HG03565 (cell line): ENCODE measurements at regions not wholly inside any gene's neighbourhood (a gene's known extent, or its start where the extent isn't known, plus 50 kb on each side); places are given as distances from the start of the nearest gene placed in this dataset.
A peak's percentile ranks its signal among the peaks of the same experiment; 100 is the strongest.

Source experiments
- ATAC-seq: cut with Tn5 transposase; IDR thresholded peaks from one replicate; pipeline ENCODE4 v1.9.1; 2021; ENCODE audit warnings: mild to moderate bottlenecking, moderate library complexity; ENCODE audit not compliant: unreplicated experiment

DNA sequence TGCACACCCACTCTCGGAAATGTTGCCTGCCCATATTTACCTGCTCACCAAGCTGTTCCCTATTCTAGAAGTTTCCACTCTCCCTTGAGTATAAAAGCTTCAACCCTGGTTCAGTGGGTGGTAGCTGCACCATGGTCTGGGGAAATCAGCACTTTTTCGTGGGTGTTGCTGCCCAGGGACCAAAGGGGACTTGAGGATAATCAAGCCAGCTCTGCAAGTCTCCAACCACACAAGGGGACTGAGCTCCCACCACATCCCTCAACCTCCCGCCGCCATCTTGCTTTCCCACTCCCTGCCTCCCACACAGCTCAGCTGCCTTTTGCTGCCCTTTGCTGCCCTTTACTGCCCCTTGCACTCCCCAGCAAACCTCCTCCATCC is 210.0 kb downstream of the AUH start:
- ATAC-seq: no peak

DNA sequence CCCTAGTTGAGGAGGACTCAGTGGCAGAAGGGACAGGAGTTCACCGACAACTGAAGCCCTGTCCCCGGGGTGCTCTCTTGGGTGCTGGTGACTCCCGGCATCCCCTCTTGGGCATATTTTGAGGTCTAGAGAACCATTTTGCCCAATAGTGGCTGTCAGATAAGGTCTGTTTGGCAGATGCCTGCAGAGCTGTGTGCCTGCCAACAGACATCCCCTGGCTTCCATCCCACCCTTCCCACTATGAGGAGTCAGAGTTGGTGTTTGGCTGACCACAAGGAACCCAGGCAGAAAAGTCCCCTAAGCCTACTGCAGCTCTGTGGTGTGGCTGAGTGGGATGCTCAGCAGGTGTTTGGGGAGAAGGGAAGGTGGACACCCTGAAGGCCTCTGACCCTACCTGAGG is 207.0 kb downstream of the AUH start:
- ATAC-seq: no peak

DNA sequence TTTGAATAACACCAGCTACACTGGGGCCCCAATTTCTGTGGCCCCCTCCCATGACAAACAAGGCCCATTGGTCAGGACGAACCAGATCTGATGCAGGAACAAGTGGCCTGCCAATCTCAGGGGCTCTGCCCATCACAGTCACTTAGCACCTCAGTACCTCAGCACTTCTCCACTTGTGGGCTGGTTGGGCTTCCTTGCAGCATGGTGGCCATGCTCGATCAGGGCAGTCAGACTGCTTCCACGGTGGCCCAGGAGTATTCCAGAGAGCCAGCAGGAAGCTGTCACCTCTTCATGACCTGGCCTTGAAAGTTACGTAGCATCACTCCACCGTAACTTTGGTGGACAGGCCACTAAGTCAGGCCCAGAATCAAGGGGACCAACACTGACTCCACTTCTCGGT is 206.5 kb downstream of the AUH start:
- no peak for ATAC-seq

DNA sequence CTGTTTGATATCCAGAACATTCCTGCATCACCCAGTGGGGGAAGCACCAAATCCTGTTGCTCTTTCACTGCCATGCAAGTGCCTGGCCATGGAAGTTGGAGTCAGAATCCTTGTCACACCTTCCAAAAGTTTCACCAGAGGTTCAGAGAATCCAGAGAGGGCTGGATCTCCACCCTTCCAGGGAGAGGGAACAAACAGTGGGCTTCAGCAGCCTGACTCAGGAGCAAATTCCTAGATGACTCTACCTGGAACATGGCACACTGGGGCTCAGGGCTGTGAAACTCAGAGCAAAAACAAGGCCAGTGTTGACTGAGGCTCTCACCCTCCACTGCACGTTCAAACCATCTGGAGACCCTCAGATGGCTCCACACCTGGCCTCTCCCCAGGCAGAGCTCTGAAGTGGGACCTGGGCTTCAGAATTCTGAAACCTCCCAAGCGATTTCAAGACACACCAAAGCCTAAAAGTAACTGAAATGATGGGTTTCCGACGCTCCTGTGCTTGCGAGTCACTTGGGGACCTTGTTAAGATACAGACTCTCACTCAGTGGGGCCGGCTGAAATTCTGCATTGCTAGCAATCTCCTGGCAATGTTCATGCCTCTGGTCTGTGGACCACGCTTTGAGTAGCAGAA is 205.9 kb downstream of the AUH start:
- ATAC-seq: no peak

DNA sequence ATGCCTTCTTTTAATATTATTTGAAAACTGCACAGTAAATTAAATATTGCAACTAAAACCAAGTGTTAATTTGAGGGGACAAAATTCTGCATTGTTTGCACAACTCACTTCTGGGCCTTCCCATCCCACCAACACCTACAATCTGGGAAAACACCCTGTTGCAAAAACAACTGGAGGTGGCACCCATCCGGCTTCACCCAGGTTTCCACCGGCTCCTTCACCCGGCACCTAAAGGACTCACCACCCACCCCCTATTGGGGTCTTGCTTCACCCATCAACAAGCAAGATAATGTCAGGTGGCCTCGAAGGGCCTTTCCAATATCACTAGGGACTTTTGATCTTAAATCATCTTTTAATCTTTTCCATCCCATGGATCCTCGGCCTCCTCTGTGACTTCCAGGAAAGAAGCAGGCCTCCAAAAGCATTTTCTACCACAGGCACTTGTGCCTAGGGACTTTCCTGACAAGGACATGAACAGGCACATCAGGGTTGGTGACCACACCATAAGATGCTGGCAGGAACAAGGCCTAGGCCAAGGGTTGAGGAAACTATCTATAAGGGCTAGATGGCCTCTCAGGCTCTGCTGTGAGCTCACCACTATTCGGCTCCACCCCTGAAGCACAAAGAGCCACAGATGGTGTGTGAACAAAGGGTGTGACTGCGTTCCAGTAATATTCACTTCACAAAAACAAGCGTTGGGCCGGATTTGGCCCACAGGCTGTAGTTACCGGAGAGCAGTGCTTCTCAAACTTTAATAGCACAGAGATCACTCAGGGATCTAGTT is 205.1 kb downstream of the AUH start:
- ATAC-seq: no peak

DNA sequence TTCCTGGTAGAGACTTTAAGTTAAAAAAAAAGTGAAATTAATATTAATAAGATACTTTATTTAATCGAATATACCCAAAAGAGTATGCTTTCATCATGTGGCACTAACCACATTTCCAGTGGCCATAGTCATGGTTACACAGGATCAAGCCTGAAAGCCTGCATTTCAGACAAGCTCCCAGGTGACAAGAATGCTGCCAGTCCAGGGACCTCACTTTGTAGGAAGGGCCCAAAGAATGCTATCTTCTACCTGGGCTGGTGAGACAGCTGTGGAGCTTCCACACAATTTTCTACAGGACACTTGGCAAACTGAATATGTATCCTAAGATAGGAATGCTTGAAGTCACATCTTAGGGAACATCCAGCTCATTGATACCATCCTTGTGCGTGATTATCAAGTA is 203.8 kb downstream of the AUH start:
- ATAC-seq: no peak

DNA sequence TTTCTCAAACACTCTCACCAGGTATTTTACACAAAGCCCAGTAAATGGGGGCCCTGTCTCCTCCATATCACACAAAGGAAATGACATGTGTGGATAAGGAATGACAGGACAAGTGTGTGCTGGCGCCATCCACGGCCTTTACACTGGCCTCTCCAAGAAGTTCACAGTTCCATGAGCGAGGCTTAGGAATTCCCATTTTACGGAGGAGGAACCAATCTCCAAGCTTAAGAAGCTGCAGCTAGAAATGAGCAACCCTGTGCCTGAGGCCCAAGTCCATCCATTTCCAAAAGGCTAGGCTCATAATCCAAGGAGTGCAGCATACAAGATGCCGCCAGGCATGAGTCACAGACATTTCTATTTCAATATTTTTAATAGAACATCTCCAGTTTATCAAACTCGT is 203.4 kb downstream of the AUH start:
- no peak for ATAC-seq

DNA sequence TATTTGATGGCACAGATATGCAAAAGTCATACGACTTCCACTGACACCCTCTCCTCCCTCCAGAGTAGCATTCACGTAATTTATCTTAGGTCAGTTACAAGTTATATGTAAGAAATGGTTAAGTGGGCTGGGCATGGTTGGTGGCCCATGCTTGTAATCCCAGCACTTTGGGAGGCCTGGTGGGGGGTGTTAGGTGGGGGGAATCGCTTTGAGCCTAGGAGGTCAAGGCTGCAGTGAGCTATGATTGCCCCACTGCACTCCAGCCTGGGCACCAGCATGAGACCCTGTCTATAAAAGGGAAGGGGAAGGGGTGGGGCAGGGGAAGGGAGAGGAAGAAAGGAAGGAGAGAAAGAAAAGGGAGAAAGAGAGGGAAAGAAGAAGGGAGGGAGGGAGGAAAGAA is 202.8 kb downstream of the AUH start:
- no peak for ATAC-seq

DNA sequence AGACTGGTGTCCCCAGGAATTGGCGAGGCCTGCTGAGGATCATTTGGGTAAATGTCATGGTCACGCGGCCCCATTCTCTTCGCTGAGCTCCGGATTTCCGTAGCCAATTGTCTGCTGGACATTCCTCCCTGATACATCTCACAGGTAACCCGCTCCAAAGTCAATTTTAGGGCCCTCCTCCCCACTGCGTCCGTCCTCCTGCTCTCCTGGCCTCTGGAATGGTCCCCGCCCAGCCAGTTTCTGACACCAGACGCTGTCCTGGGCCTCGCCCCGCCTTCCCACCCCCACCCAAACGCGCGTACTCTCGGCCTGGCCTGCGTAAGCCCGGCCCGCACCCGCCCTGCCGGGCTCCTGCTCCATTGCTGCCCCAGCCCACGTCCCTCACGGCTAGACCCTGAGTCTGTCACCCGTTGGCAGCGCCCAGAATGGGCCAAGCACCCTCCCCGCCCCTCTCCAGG is 202.0 kb downstream of the AUH start:
- ATAC-seq: no peak

DNA sequence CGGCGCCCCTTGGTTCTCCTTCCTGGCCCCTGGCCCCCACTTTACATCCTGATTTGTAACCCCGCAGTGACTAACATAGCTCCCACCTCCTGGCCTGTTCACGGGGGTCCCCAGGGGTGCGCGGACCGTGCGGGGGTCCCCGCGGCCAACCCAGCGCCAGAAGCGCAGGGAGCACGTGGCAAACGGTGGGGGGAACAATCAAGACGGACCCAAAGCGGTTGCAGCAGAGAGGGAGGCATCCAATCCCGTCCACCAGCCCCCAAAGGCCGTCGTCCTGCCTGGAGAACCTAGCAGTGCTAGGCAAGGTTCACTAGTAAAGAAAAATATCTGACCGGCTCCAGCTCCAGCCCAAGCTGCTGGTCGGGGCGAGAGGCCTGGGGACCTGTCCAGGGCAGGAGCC is 201.5 kb downstream of the AUH start:
- ATAC-seq: no peak

DNA sequence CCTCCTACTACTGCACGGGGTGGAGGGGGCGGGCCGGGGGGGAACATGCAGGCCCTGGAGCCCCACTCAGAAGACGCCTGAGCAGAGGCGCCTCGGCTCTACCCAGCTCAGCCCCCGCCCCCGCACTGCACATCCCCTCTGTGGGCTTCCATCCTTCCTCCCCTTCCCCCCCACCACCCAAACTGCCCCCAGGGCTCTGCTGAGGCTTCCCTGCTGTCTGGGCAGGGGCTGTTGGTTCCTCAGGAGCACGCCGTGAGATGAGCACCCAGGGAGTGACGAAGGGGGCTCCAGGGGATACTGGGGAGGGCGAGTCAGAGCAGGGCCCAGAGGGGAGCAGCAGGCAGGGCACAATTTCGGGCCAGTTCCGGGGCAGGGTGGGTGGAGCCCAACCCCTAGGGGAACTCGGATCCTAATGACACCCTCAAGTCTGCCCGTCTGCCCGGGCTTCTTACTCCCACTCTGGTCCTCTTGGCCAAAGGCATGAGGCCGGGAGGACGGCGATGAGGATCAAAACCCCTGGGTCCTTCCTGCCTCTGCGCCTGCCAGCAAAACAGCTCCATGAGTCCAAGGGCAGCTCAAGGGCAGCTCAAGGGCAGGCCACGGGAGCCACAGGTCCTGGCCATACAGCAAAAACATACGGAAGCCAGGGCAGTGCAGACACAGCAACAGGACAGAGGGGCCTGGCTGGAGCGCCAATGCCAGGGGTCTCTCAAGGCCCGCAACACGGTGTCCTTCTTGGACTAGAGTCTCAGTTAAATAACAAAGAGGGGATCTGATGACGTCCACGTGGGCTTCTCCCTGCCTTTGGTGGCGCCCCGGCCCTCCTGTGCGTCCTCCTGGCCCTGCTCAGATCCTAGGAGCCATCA is 200.9 kb downstream of the AUH start:
- no peak for ATAC-seq

DNA sequence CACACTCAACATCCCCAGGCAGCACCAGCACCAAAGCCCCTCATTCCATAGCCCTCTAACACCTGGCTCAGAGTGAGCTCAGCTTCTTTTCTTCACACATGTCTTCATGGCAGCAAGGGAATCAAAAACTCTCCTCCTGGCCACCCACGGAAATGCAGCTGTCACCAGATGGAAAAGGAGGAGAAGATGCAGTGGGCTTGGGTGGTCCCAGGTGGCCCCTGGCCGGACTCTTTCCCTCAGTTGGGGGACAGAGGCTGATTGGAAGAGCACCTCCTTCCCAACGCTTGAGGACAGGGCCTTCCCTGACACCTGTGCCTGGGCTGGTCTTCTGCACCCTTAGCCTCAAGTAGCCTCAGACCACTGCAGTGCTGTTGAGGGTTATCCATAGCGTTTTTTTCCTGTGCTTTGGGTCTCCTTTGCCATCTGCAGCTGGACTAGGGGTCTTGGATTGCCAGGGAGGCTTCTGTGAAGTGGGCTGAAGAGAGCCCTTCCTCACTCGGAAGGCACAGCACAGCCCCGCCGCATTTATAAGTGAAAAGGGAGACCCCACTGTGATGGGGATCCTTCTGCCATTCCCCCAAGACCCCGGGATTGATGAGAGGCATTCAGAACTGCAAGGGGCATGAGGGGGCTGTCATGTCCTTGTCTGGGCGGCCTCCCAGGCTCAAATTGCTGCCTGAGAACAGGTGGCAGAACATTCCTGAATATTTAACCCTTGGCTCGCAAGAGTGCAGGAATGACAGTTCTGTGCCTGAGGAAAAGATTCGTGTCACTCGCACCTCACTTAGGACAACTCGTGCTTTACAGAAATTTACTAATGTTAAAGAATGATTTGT is 200.0 kb downstream of the AUH start:
- no peak for ATAC-seq

DNA sequence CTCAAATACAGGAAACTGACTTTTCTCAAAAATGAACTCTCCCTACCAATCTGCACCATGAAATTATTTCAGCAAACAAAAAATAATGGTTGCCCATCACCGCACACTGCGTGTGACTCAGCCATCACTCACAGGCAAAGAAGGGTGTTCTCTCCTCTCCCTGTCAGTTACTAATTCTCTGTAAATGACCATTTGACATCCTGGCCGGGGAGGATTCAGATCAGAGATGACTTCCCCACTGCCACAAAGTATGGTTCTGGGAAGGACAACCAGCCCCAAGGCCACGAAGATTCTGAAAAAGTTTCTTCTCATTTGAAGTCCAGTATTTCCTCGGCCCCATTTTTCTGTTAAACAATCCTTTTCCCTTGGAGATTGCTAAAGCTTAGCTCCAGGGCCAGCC is 199.4 kb downstream of the AUH start:
- no peak for ATAC-seq

DNA sequence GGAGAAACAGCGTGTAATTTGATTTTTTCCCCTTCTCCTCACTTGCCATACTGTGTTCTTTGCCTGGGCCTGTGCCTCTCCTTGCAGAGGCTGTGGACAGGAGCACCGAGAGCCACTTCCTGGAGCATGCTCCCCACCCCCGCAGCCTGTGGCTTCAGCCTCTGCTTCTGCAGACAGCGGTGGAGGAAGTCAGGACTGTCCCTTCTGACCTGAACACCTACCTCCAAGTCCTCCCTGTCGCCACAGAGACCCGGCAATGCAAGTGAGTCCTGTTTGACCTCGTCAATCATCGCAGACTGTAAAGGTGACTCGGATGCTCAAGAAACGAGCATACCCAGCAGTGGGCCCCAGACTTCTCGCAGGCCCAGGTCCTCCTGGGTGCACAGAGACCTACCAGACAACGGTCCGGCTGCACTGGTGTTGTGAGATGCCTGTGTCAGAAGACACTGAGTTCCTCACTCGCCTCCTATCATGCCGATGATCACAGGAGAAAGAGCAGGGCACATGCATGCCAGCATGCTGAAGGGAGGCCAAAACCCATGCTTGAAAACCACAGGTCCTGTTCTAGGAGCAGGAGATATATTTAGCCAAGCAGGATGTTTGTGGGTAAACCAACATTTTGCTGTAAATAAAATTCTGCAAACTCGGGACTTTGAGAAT is 198.8 kb downstream of the AUH start:
- peak; percentile 67 for ATAC-seq

DNA sequence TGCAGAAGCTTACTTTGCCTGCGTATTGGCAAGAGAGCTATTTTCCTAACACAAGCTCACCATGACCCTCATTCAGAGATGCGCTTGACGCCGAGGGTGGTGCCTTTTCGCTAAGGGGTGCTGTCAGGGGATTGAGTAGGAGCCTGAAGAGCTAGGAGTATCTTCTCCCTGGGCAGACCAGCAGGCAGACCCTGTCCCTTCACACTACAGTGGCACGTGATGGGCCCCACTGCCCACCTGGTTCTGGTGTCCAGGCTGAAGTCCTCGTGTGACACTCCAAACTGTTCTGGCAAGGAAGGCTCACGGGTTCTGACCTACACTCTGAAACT is 198.3 kb downstream of the AUH start:
- ATAC-seq: no peak

DNA sequence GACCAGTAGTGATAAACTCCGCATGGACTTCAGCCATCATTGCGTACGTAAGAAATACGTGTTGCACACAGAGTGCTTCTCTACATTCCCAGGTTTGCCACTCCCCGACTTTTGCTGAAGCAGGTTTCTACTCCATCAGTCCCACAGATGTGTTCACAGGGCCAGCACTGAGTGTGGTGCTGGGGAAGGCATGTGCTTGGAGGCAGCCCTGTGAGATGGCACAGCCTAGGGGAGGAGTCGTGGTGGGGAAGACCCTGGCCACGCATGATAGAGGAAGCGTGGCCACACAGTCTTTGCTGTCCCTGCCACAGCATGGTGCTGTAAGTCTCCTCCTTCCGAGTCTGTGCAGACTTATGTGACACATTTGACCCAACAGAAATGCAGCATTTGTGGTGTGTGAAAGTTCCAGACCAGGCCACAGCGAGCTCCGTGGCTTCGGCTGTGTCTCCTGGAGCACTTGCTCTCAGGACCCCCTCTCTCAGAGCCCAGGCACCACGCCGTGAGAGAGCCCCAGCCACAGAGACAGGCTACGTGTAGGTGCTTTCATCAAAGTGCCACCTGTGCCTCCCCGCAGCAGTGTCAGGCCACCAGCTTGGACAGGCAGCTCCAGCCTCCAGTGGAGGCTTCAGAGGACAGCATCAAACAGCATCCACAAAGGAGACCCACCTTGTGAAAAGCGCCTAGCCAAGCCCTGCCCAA is 197.8 kb downstream of the AUH start:
- no peak for ATAC-seq
